ENCODE measurements at regions not wholly inside any gene's neighbourhood (a gene's known extent, or its start where the extent isn't known, plus 50 kb on each side); places are given as distances from the start of the nearest gene placed in this dataset.

- TF ChIP-seq, protein P1, sequence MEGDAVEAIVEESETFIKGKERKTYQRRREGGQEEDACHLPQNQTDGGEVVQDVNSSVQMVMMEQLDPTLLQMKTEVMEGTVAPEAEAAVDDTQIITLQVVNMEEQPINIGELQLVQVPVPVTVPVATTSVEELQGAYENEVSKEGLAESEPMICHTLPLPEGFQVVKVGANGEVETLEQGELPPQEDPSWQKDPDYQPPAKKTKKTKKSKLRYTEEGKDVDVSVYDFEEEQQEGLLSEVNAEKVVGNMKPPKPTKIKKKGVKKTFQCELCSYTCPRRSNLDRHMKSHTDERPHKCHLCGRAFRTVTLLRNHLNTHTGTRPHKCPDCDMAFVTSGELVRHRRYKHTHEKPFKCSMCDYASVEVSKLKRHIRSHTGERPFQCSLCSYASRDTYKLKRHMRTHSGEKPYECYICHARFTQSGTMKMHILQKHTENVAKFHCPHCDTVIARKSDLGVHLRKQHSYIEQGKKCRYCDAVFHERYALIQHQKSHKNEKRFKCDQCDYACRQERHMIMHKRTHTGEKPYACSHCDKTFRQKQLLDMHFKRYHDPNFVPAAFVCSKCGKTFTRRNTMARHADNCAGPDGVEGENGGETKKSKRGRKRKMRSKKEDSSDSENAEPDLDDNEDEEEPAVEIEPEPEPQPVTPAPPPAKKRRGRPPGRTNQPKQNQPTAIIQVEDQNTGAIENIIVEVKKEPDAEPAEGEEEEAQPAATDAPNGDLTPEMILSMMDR (IDR thresholded peaks at IDR 0.05; ENCODE audit: insufficient read depth, missing control alignments) = no peak
- no peak for FAIRE-seq
These were observed 90.6 kb upstream of the SPATA12 start for GRCh38 chr3:56969851-56970250.

DNA sequence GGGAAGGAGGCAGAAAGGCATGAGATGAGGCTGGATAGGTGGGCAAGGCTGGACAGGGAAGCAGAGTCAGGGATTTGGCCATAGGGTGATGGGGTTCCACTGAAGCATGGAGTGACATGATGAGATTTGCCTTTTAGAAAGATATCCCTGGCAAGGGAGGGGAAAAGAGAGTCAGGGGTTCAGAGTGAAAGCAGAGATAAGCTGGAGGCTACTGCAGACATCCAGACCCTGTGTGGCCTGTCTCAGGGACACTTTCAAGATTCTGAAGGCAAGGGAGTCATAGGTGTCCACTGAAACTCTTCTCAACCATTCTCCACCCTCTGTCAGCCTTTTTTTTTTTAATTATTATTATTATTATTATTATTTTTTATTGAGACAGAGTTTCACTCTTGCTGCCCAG is 94.0 kb upstream of the SPATA12 start:
- DNase-seq (ENCODE audit: insufficient read length, low spot score) = no peak
- FAIRE-seq = no peak
- TF ChIP-seq, protein P1 (IDR thresholded peaks at IDR 0.05; ENCODE audit: insufficient read depth, missing control alignments) = no peak

More at GRCh38 chr3:56969851-56970250, 90.6 kb upstream of the SPATA12 start:
- DNase-seq (ENCODE audit: insufficient read length, low spot score) = no peak

- DNase-seq (ENCODE audit: insufficient read length, low spot score) (no peak), FAIRE-seq (no peak)
- TF ChIP-seq, protein P1 (IDR thresholded peaks at IDR 0.05; ENCODE audit: insufficient read depth, missing control alignments) = no peak
These were observed 94.4 kb upstream of the SPATA12 start for GRCh38 chr3:56966104-56966503.

GRCh38 chr3:56962922-56963321 is 97.5 kb upstream of the SPATA12 start:
- FAIRE-seq = no peak
- TF ChIP-seq, protein P1 (IDR thresholded peaks at IDR 0.05; ENCODE audit: insufficient read depth, missing control alignments) = no peak
- DNase-seq (ENCODE audit: insufficient read length, low spot score) = no peak

DNA sequence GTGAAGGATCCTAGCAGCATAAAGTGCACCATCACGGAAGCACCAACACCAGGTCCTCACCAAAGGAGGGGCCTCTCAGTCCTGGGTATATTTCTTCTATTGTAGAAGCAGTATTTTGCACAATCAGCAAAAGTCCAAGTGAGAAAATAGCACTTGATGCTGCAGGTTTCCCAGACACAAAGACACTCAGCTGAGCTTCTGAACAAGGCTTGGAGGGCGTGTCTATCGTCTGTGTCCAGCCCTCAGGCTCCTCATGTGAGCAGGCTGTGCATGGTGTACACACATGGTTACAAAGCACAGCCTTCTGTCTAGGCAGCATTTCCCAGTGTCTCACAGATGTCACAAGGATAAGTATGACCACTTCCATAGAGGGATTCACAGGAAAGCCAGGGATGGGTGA is 98.3 kb upstream of the SPATA12 start:
- TF ChIP-seq, protein P1 (IDR thresholded peaks at IDR 0.05; ENCODE audit: insufficient read depth, missing control alignments) = no peak
- FAIRE-seq (no peak), DNase-seq (ENCODE audit: insufficient read length, low spot score) (no peak)

GRCh38 chr3:56960234-56960917 is 100.1 kb upstream of the SPATA12 start:
- DNase-seq (ENCODE audit: insufficient read length, low spot score) = no peak
- FAIRE-seq = no peak
- TF ChIP-seq, protein P1 (IDR thresholded peaks at IDR 0.05; ENCODE audit: insufficient read depth, missing control alignments) = no peak

DNA sequence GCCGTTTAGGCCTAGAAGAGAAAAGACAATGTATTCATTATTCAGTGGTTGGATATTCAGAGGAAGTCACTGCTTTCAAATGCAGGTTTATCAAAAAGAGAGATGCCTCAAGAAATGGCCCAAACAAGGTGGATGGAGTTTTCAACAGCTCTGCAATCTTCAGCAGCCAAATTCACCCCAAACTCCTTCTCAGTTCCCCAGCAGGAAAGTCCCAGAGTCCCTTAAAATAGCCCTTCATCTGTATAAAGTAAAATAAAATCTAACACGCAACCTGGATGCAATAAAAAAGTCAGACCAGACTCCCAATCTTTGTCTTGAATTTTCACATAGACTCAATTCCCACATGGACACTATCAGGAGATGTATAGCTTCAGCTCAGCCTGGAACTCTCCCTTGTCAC is 101.6 kb upstream of the SPATA12 start:
- TF ChIP-seq, protein P1 (IDR thresholded peaks at IDR 0.05; ENCODE audit: insufficient read depth, missing control alignments) = no peak
- FAIRE-seq (no peak), DNase-seq (ENCODE audit: insufficient read length, low spot score) (no peak)
